ENCODE measurements at regions not wholly inside any gene's neighbourhood (a gene's known extent, or its start where the extent isn't known, plus 50 kb on each side); places are given as distances from the start of the nearest gene placed in this dataset.

- H4K91ac ChIP-seq (ENCODE audit: insufficient read depth, low read depth, low read length), result no peak overlapping the region
- no peaks in the 10 kb centered on the region for H3K79me1 ChIP-seq (ENCODE audit: low read depth in 1 of 2, low read length in 2 of 2)
- dilution Hi-C loops (cut with HindIII; ENCODE audit: low sequenced_read_pairs, unreplicated experiment) (no loop called here), in situ Hi-C loops (cut with MboI; ENCODE audit: low sequenced_read_pairs) (no loop called here), intact Hi-C loops (cut with micrococcal nuclease) (no loop called here)
- peaks cover 6% of the 10 kb centered on the region; the same call in 1 of the 2 replicates for H3K27me3 ChIP-seq (ENCODE audit: control insufficient read depth, insufficient read depth, low read length)
- no peaks in the 10 kb centered on the region for H4K20me1 ChIP-seq (ENCODE audit: insufficient read depth, low read length)
- ChIA-PET CTCF (no interaction called here), POLR2A (ENCODE audit: unreplicated experiment) (no interaction called here)
- H3K4me2 ChIP-seq (ENCODE audit: low read depth, low read length), result no peak overlapping the region
- H3K9me3 ChIP-seq (ENCODE audit: control insufficient read depth, insufficient read depth, low read length), result no peaks in the 10 kb centered on the region
- ATAC-seq (ENCODE audit: low read depth) (no peak), DNase-seq (no peak)
- no peaks in the 10 kb centered on the region for H3K36me3 ChIP-seq (ENCODE audit: control insufficient read depth, insufficient read depth, low read length)
- H2AFZ ChIP-seq (replicated peaks; ENCODE audit: low read length, poor library complexity), result no peak overlapping the region
- H2BK15ac ChIP-seq (ENCODE audit: low read depth, low read length), result no peak overlapping the region
- no peak overlapping the region for H4K8ac ChIP-seq (ENCODE audit: low read depth in 2 of 2, low read length in 2 of 2)
- H3K18ac ChIP-seq (ENCODE audit: low read depth, low read length), result no peak overlapping the region
- no peak for TF ChIP-seq CHD1 (IDR thresholded peaks at IDR 0.05; ENCODE audit: low read depth, low read length)
- no peak for TF ChIP-seq USF2 (IDR thresholded peaks at IDR 0.05; ENCODE audit: low read depth, low read length)
- no peak for TF ChIP-seq ELK1 (IDR thresholded peaks at IDR 0.05; ENCODE audit: borderline replicate concordance, low read depth, low read length)
- TF ChIP-seq CEBPB (IDR thresholded peaks at IDR 0.05; ENCODE audit: low read depth, low read length), result no peak
- TF ChIP-seq MAZ (IDR thresholded peaks at IDR 0.05; ENCODE audit: borderline replicate concordance, low read depth, low read length), result no peak
- no peak for TF ChIP-seq RCOR1 (IDR thresholded peaks at IDR 0.05; ENCODE audit: insufficient replicate concordance, low read length)
- no peak for TF ChIP-seq CTCF (conservative IDR thresholded peaks at IDR 0.05; ENCODE audit: low read depth, low read length)
- H3K27ac ChIP-seq (ENCODE audit: insufficient read depth, low read length), result no peak overlapping the region
- no peak overlapping the region for H3K9ac ChIP-seq (ENCODE audit: low read depth, low read length)
- H2AK9ac ChIP-seq (replicated peaks; ENCODE audit: low read depth, low read length, poor library complexity), result no peak overlapping the region
- no peak overlapping the region for H3K56ac ChIP-seq (ENCODE audit: extremely low read depth, insufficient read depth, low read length)
- H2BK20ac ChIP-seq (ENCODE audit: low read depth, low read length), result no peak overlapping the region
- no peak overlapping the region for H2AK5ac ChIP-seq (ENCODE audit: low read depth, low read length)
- H3K9me1 ChIP-seq (ENCODE audit: insufficient read depth, low read length), result no peaks in the 10 kb centered on the region
- no peak overlapping the region for H3K4me3 ChIP-seq (ENCODE audit: insufficient read depth, low read depth, low read length)
- no peak overlapping the region for H2BK120ac ChIP-seq (ENCODE audit: low read depth, low read length)
- WGBS, 2 experiments (ENCODE audit: extremely low coverage in 2 of 2, insufficient read length in 1 of 2), result 58% methylated on average over 6 of the region's 12 CpGs; no CpG with 5 or more reads in 1 of the 2 experiments
- no peak overlapping the region for H3K23ac ChIP-seq (ENCODE audit: low read depth, low read length)
- no peak overlapping the region for H2BK5ac ChIP-seq (ENCODE audit: low read depth, low read length, poor library complexity, severe bottlenecking)
- H3K4me1 ChIP-seq (ENCODE audit: control insufficient read depth, insufficient read depth, low read length), result no peaks in the 10 kb centered on the region
- H3K14ac ChIP-seq (replicated peaks; ENCODE audit: low read depth, low read length), result no peak overlapping the region
- H4K5ac ChIP-seq (ENCODE audit: low read depth, low read length), result no peak overlapping the region
- no peak overlapping the region for H3K4ac ChIP-seq (ENCODE audit: low read depth, low read length)
- BruUV-seq (replicated peaks), result no TSS peak
Observed at GRCh38 chr6:168145747-168146596, 67.0 kb upstream of the FRMD1 start.

Measured in IMR-90 (cell line).